ENCODE measurements at regions not wholly inside any gene's neighbourhood (a gene's known extent, or its start where the extent isn't known, plus 50 kb on each side); places are given as distances from the start of the nearest gene placed in this dataset.

DNA sequence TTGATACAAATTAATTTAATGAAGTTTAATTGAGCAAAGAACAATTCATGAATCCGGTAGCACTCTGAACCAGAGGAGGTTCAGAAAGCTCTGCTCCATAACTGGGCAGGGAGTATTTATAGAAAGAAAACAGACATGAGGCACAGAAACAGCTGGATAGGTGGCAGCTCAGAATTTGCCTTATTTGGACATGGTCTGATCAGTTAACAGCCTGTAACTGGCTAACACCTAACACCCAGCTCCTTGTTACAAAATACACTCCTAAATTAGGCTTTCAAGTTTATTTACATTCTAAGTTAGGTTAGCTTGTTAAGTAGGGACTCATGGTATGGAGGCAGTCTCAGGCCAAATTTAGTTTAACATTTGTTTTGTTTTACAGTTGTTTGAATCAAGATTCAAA lies 67.8 kb upstream of the TMCC3 start:
- TF ChIP-seq EP300 (conservative IDR thresholded peaks at IDR 0.05; ENCODE audit: poor library complexity, severe bottlenecking) (no peak), CTCF (IDR thresholded peaks at IDR 0.05; ENCODE audit: poor library complexity, severe bottlenecking) (no peak), POLR2AphosphoS5 (IDR thresholded peaks at IDR 0.05) (no peak), MXI1 (conservative IDR thresholded peaks at IDR 0.05; ENCODE audit: poor library complexity, severe bottlenecking) (no peak), EZH2 (IDR thresholded peaks at IDR 0.05; ENCODE audit: borderline replicate concordance, insufficient read depth, low read length, poor library complexity, severe bottlenecking) (no peak), RAD21 (conservative IDR thresholded peaks at IDR 0.05) (no peak)
